ENCODE measurements at regions not wholly inside any gene's neighbourhood (a gene's known extent, or its start where the extent isn't known, plus 50 kb on each side); places are given as distances from the start of the nearest gene placed in this dataset.

DNA sequence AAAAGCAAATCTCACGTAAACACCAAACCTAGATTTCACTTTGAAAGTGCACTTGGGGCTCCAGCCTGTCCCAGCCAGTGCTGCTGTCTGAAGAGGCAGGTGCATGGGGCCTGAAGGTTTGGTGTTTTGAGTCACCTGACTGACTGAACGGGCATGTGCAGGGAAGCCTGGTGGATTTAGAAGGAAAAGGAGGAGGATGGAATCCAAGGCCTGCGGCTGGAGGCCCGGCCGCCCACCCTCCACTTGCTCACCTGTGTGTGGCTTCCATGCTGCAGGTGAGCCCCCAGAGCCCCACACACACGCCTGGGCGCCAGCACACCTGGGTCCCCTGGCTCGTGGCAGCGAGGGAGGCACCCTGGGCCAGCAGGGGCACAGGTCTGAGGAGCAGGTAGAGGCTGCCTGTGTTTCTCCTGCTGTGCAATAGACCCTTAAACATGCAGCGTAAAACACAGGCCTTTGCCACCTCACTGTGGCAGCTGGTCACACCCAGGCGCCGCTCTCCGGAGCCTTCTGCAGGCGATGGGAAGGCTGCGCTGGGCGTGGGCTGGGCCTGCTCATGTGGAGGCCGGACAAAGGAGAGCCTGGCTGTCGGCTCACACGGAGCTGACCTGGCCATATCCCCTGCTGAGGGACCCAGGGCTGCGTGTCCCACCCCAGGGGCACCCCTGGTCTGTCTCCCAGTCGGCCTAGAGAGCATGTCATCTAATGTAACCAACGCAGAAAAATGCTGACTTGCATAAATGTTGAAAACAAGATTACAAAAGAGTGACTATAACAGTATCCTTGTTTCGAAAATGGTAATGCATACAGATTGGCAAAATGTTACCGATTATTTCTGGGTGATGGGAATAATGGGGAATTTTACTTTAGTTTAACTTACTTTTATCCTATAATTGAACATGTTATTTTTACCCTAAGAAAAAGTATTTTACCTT is 71.3 kb downstream of the TMEM18 start:
- H3K4me3 ChIP-seq = no peak overlapping the region
- peak in 1 of 7 donors; percentile 8 for DNase-seq
- H3K4me1 ChIP-seq (replicated peaks in 1 of 2) = peaks cover 0 to 7% of the 10 kb centered on the region in 2 donors
- intact Hi-C loops (cut with DNase I) = no loop called here
- no peaks in the 10 kb centered on the region for H3K36me3 ChIP-seq (replicated peaks in 1 of 2)
- WGBS, 4 donors = 92 to 96% (median 94%) methylated on average over 12 to 24 of the region's 24 CpGs
- no peaks in the 10 kb centered on the region for H3K27me3 ChIP-seq
- no peak overlapping the region for H3K27ac ChIP-seq
- H3K9me3 ChIP-seq (replicated peaks in 1 of 3) = no peaks in the 10 kb centered on the region
- TF ChIP-seq CTCF (IDR thresholded peaks at IDR 0.05) = no peak
- no peak for TF ChIP-seq POLR2A (IDR thresholded peaks at IDR 0.05)

DNA sequence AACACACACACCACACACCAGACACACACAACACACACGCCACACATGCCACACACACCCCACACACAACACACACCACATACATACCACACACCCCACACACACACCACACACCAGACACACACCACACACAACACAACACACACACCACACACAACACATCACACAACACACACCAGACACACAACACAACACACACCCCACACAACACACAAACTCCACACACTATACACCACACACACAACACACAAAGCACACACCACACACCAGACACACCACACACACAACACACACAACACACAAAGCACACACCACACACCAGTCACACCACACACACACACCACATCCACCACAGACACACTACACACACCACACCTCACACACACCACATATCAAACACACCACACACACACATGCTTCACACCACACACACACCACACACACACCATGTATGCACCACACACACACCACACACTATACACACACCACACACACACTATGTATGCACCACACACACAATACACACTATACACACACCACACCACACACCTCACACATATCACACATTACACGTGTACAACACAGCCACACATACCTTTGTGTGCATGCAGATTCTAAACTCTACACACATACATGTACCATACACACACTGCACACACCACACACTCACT is 72.2 kb downstream of the TMEM18 start:
- no peak for DNase-seq
- Histone ChIP-seq H3K4me3 (no peak overlapping the region), H3K9me3 (replicated peaks in 1 of 3) (no peaks in the 10 kb centered on the region), H3K27me3 (no peaks in the 10 kb centered on the region), H3K36me3 (replicated peaks in 1 of 2) (no peaks in the 10 kb centered on the region), H3K4me1 (replicated peaks in 1 of 2) (peaks cover 0 to 7% of the 10 kb centered on the region in 2 donors), H3K27ac (no peak overlapping the region)
- WGBS, 4 donors = 95 to 100% (median 97%) methylated on average over 2 of the region's 2 CpGs
- intact Hi-C loops (cut with DNase I) = no loop called here
- no peak for TF ChIP-seq CTCF (IDR thresholded peaks at IDR 0.05)
- no peak for TF ChIP-seq POLR2A (IDR thresholded peaks at IDR 0.05)

DNA sequence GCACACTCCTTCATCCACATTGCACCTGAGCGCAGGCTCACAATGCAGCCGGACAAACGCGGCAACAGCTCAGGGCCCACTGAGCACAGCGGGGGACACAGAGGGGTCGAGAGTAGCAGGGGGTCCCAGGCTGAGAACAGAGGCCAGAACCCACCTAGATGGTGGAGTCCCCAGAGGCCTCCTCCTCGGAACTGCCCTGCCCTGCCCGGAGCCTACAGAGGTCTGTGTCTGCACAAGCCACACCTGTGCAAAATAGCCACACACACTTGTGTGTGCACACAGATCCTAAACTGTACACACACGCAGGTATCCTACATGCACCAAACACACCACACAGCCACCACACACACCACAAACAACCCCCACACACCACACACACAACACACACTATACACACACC is 72.8 kb downstream of the TMEM18 start:
- Histone ChIP-seq H3K4me3 (no peak overlapping the region), H3K4me1 (replicated peaks in 1 of 2) (peaks cover 0 to 7% of the 10 kb centered on the region in 2 donors), H3K27ac (peak overlapping the region in 1 of 5 donors; percentile 91), H3K27me3 (no peaks in the 10 kb centered on the region), H3K36me3 (replicated peaks in 1 of 2) (no peaks in the 10 kb centered on the region), H3K9me3 (replicated peaks in 1 of 3) (no peaks in the 10 kb centered on the region)
- TF ChIP-seq POLR2A (IDR thresholded peaks at IDR 0.05) (no peak), CTCF (IDR thresholded peaks at IDR 0.05) (no peak)
- intact Hi-C loops (cut with DNase I) = no loop called here
- WGBS, 4 donors = 87 to 95% (median 93%) methylated on average over 7 to 9 of the region's 9 CpGs
- no peak for DNase-seq

- H3K4me3 ChIP-seq = no peak overlapping the region
- TF ChIP-seq CTCF (IDR thresholded peaks at IDR 0.05) (no peak), POLR2A (IDR thresholded peaks at IDR 0.05) (no peak)
- no peaks in the 10 kb centered on the region for H3K27me3 ChIP-seq
- intact Hi-C loops (cut with DNase I) = no loop called here
- peak in 1 of 7 donors; percentile 55 for DNase-seq
- H3K9me3 ChIP-seq (replicated peaks in 1 of 3) = no peaks in the 10 kb centered on the region
- peaks cover 0 to 7% of the 10 kb centered on the region in 2 donors for H3K4me1 ChIP-seq (replicated peaks in 1 of 2)
- H3K36me3 ChIP-seq (replicated peaks in 1 of 2) = no peaks in the 10 kb centered on the region
- WGBS, 4 donors = 71 to 80% (median 73%) methylated on average over 8 of the region's 8 CpGs
- peak overlapping the region in 4 of 5 donors; percentile 40 to 91 (median 56) for H3K27ac ChIP-seq
These were observed 73.3 kb downstream of the TMEM18 start for GRCh38 chr2:603869-604268.
